ENCODE measurements at regions not wholly inside any gene's neighbourhood (a gene's known extent, or its start where the extent isn't known, plus 50 kb on each side); places are given as distances from the start of the nearest gene placed in this dataset.

GRCh38 chr4:18593297-18594002 is 571.9 kb upstream of the LCORL start:
- DNase-seq (ENCODE audit: low read depth, low spot score), result peak; percentile 44

- DNase-seq (ENCODE audit: low read depth, low spot score), result no peak
Measured at GRCh38 chr4:18582841-18583240, 561.3 kb upstream of the LCORL start.

GRCh38 chr4:18578307-18578706 is 556.8 kb upstream of the LCORL start:
- no peak for DNase-seq (ENCODE audit: low read depth, low spot score)

- DNase-seq (ENCODE audit: low read depth, low spot score), result no peak
Measured at GRCh38 chr4:18572481-18572880, 550.9 kb upstream of the LCORL start.

GRCh38 chr4:18571301-18571761 is 549.8 kb upstream of the LCORL start:
- DNase-seq (ENCODE audit: low read depth, low spot score), result no peak

GRCh38 chr4:18570370-18570769 is 548.8 kb upstream of the LCORL start:
- DNase-seq (ENCODE audit: low read depth, low spot score), result no peak

GRCh38 chr4:18568600-18568999 is 547.0 kb upstream of the LCORL start:
- DNase-seq (ENCODE audit: low read depth, low spot score), result no peak

- no peak for DNase-seq (ENCODE audit: low read depth, low spot score)
Measured at GRCh38 chr4:18566970-18567799, 545.6 kb upstream of the LCORL start.

GRCh38 chr4:18559492-18559891 is 537.9 kb upstream of the LCORL start:
- no peak for DNase-seq (ENCODE audit: low read depth, low spot score)

- no peak for DNase-seq (ENCODE audit: low read depth, low spot score)
Measured at GRCh38 chr4:18556402-18556801, 534.8 kb upstream of the LCORL start.

GRCh38 chr4:18540349-18540748 is 518.8 kb upstream of the LCORL start:
- DNase-seq (ENCODE audit: low read depth, low spot score), result no peak

GRCh38 chr4:18538121-18538520 is 516.6 kb upstream of the LCORL start:
- DNase-seq (ENCODE audit: low read depth, low spot score), result no peak

- DNase-seq (ENCODE audit: low read depth, low spot score), result no peak
Measured at GRCh38 chr4:18536428-18536827, 514.9 kb upstream of the LCORL start.

- DNase-seq (ENCODE audit: low read depth, low spot score), result no peak
Measured at GRCh38 chr4:18535948-18536347, 514.4 kb upstream of the LCORL start.

GRCh38 chr4:18533262-18533775 is 511.8 kb upstream of the LCORL start:
- DNase-seq (ENCODE audit: low read depth, low spot score), result no peak

GRCh38 chr4:18531731-18532130 is 510.2 kb upstream of the LCORL start:
- no peak for DNase-seq (ENCODE audit: low read depth, low spot score)

GRCh38 chr4:18529482-18529881 is 507.9 kb upstream of the LCORL start:
- no peak for DNase-seq (ENCODE audit: low read depth, low spot score)

- no peak for DNase-seq (ENCODE audit: low read depth, low spot score)
Measured at GRCh38 chr4:18524667-18525066, 503.1 kb upstream of the LCORL start.

GRCh38 chr4:18518098-18518497 is 496.5 kb upstream of the LCORL start:
- no peak for DNase-seq (ENCODE audit: low read depth, low spot score)

- DNase-seq (ENCODE audit: low read depth, low spot score), result no peak
Measured at GRCh38 chr4:18513861-18514260, 492.3 kb upstream of the LCORL start.

- no peak for DNase-seq (ENCODE audit: low read depth, low spot score)
Measured at GRCh38 chr4:18512718-18513117, 491.2 kb upstream of the LCORL start.

- no peak for DNase-seq (ENCODE audit: low read depth, low spot score)
Measured at GRCh38 chr4:18511727-18512126, 490.2 kb upstream of the LCORL start.

- DNase-seq (ENCODE audit: low read depth, low spot score), result no peak
Measured at GRCh38 chr4:18508786-18509185, 487.2 kb upstream of the LCORL start.

Measured in smooth muscle cell of the brain vasculature (primary cell).